ENCODE measurements at regions not wholly inside any gene's neighbourhood (a gene's known extent, or its start where the extent isn't known, plus 50 kb on each side); places are given as distances from the start of the nearest gene placed in this dataset.

GRCh38 chr2:196353717-196354116 lies 182.3 kb upstream of the STK17B start:
- no peak for DNase-seq (ENCODE audit: low read depth in 2 of 2, low spot score in 1 of 2)

- DNase-seq (ENCODE audit: low read depth in 2 of 2, low spot score in 1 of 2), result no peak
Observed at GRCh38 chr2:196354186-196354585, 182.8 kb upstream of the STK17B start.

- DNase-seq (ENCODE audit: low read depth in 2 of 2, low spot score in 1 of 2), result no peak
Observed at GRCh38 chr2:196356332-196356731, 185.0 kb upstream of the STK17B start.

- no peak for DNase-seq (ENCODE audit: low read depth in 2 of 2, low spot score in 1 of 2)
Observed at GRCh38 chr2:196360650-196361049, 189.3 kb upstream of the STK17B start.

- no peak for DNase-seq (ENCODE audit: low read depth in 2 of 2, low spot score in 1 of 2)
Observed at GRCh38 chr2:196361606-196362326, 190.4 kb upstream of the STK17B start.

- DNase-seq (ENCODE audit: low read depth in 2 of 2, low spot score in 1 of 2), result no peak
Observed at GRCh38 chr2:196362973-196363549, 191.7 kb upstream of the STK17B start.

GRCh38 chr2:196365145-196365544 lies 193.8 kb upstream of the STK17B start:
- no peak for DNase-seq (ENCODE audit: low read depth in 2 of 2, low spot score in 1 of 2)

- DNase-seq (ENCODE audit: low read depth in 2 of 2, low spot score in 1 of 2), result no peak
Observed at GRCh38 chr2:196365923-196366322, 194.5 kb upstream of the STK17B start.

GRCh38 chr2:196367633-196368032 lies 196.3 kb upstream of the STK17B start:
- no peak for DNase-seq (ENCODE audit: low read depth in 2 of 2, low spot score in 1 of 2)

- no peak for DNase-seq (ENCODE audit: low read depth in 2 of 2, low spot score in 1 of 2)
Observed at GRCh38 chr2:196368546-196369225, 197.3 kb upstream of the STK17B start.

- no peak for DNase-seq (ENCODE audit: low read depth in 2 of 2, low spot score in 1 of 2)
Observed at GRCh38 chr2:196369967-196370366, 198.6 kb upstream of the STK17B start.

GRCh38 chr2:196370381-196370780 lies 199.0 kb upstream of the STK17B start:
- no peak for DNase-seq (ENCODE audit: low read depth in 2 of 2, low spot score in 1 of 2)

GRCh38 chr2:196372276-196372809 lies 201.0 kb upstream of the STK17B start:
- no peak for DNase-seq (ENCODE audit: low read depth in 2 of 2, low spot score in 1 of 2)

GRCh38 chr2:196372811-196373664 lies 201.7 kb upstream of the STK17B start:
- no peak for DNase-seq (ENCODE audit: low read depth in 2 of 2, low spot score in 1 of 2)

GRCh38 chr2:196376984-196377877 lies 205.9 kb upstream of the STK17B start:
- DNase-seq (ENCODE audit: low read depth in 2 of 2, low spot score in 1 of 2), result no peak

GRCh38 chr2:196379600-196379999 lies 208.2 kb upstream of the STK17B start:
- DNase-seq (ENCODE audit: low read depth in 2 of 2, low spot score in 1 of 2), result no peak

- DNase-seq (ENCODE audit: low read depth in 2 of 2, low spot score in 1 of 2), result no peak
Observed at GRCh38 chr2:196380098-196380497, 208.7 kb upstream of the STK17B start.

- DNase-seq (ENCODE audit: low read depth in 2 of 2, low spot score in 1 of 2), result no peak
Observed at GRCh38 chr2:196380575-196380974, 209.2 kb upstream of the STK17B start.

GRCh38 chr2:196381464-196381863 lies 210.1 kb upstream of the STK17B start:
- no peak for DNase-seq (ENCODE audit: low read depth in 2 of 2, low spot score in 1 of 2)

- no peak for DNase-seq (ENCODE audit: low read depth in 2 of 2, low spot score in 1 of 2)
Observed at GRCh38 chr2:196383799-196384198, 212.4 kb upstream of the STK17B start.
